MM.1S (cell line): ENCODE measurements at regions not wholly inside any gene's neighbourhood (a gene's known extent, or its start where the extent isn't known, plus 50 kb on each side); places are given as distances from the start of the nearest gene placed in this dataset.

Experiments used
- DNase-seq: peaks from one replicate; pipeline ENCODE4 v3.0.0-alpha.2; 2015
- H2AFZ ChIP-seq: fragments of 300-600 bp; sonication (generic); 2 replicates; pipeline ENCODE4 v1.6.0; 2016; ENCODE audit warnings: antibody characterized with exemption, low read length
- H3F3A ChIP-seq: fragments of 300-600 bp; sonication (generic); 2 replicates; pipeline ENCODE4 v1.6.1; 2016; ENCODE audit warnings: mild to moderate bottlenecking, antibody characterized with exemption, low read length, moderate library complexity, mixed read lengths; ENCODE audit not compliant: insufficient read depth
- H3K27ac ChIP-seq: fragments of 300-600 bp; sonication (generic); 2 replicates; pipeline ENCODE4 v1.5.1; 2016; ENCODE audit warnings: mild to moderate bottlenecking, low read length
- H3K27me3 ChIP-seq: fragments of 300-600 bp; sonication (generic); replicated peaks from 2 replicates; pipeline ENCODE4 v1.6.0; 2016; ENCODE audit warnings: low read length; ENCODE audit not compliant: insufficient read depth
- H3K36me3 ChIP-seq: fragments of 300-600 bp; sonication (generic); replicated peaks from 2 replicates; pipeline ENCODE4 v1.6.1; 2016; ENCODE audit warnings: mild to moderate bottlenecking, low read length, mixed read lengths; ENCODE audit not compliant: insufficient read depth
- H3K4me1 ChIP-seq: fragments of 300-600 bp; sonication (generic); 2 replicates; pipeline ENCODE4 v1.6.1; 2016; ENCODE audit warnings: low read length, mixed read lengths
- H3K4me2 ChIP-seq: fragments of 300-600 bp; sonication (generic); 2 replicates; pipeline ENCODE4 v1.6.0; 2016; ENCODE audit warnings: low read depth, low read length
- H3K4me3 ChIP-seq: fragments of 300-600 bp; sonication (generic); 2 replicates; pipeline ENCODE4 v1.5.1; 2016; ENCODE audit warnings: low read length, mixed read lengths
- H3K79me2 ChIP-seq: fragments of 300-600 bp; sonication (generic); 2 replicates; pipeline ENCODE4 v1.6.1; 2016; ENCODE audit warnings: mixed run types, low read length, mixed read lengths
- H3K9ac ChIP-seq: fragments of 300-600 bp; sonication (generic); 2 replicates; pipeline ENCODE4 v1.6.1; 2016; ENCODE audit warnings: low read length, mixed read lengths
- H3K9me2 ChIP-seq: fragments of 300-600 bp; sonication (generic); replicated peaks from 2 replicates; pipeline ENCODE4 v1.6.1; 2016; ENCODE audit warnings: mild to moderate bottlenecking, low read length, mixed read lengths; ENCODE audit not compliant: insufficient read depth
- H3K9me3 ChIP-seq: fragments of 300-600 bp; sonication (generic); replicated peaks from 2 replicates; pipeline ENCODE4 v1.6.1; 2016; ENCODE audit warnings: mild to moderate bottlenecking, low read length, mixed read lengths; ENCODE audit not compliant: insufficient read depth
- H4K20me1 ChIP-seq: fragments of 300-600 bp; sonication (generic); 2 replicates; pipeline ENCODE4 v1.6.1; 2016; ENCODE audit warnings: mild to moderate bottlenecking, low read length, moderate library complexity, mixed read lengths; ENCODE audit not compliant: insufficient read depth
- EZH2 ChIP-seq: fragments of 300-600 bp; sonication (generic); optimal IDR thresholded peaks from 2 replicates; pipeline ENCODE3; 2017; ENCODE audit warnings: low read depth, mild to moderate bottlenecking, antibody characterized with exemption, low read length, mixed read lengths
- EZH2phosphoT487 ChIP-seq: fragments of 300-600 bp; sonication (generic); IDR thresholded peaks from 2 replicates; pipeline ENCODE4 v1.6.1; 2018; ENCODE audit warnings: antibody characterized with exemption, low read length
- TF ChIP-seq, protein P1 (sequence below): fragments of 300-600 bp; sonication (generic); IDR thresholded peaks from 2 replicates; pipeline ENCODE4 v1.5.1; 2016; ENCODE audit warnings: antibody characterized with exemption, low read length, mixed read lengths

DNA sequence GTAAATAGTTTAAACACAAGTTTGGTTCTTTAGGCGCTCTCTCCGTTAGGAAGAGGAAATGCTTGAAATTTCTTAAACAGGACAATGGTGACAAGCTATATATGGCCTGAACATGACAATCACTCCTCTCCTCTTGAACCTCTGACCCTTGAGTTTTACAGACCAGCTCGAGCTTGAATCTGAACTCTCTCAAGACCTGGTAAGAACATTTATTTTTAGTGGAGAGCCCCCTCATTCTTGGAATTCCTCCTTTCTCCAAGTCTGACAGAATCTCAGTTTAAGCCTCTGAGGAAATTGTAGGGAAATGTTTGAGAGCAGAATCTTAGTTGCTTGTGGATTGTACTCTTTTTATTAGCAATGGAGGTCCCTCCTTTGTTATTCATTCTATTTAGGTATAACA lies 1293.6 kb upstream of the ZEB2 start:
- no peak for TF ChIP-seq EZH2
- TF ChIP-seq EZH2phosphoT487: no peak
- TF ChIP-seq, protein P1, sequence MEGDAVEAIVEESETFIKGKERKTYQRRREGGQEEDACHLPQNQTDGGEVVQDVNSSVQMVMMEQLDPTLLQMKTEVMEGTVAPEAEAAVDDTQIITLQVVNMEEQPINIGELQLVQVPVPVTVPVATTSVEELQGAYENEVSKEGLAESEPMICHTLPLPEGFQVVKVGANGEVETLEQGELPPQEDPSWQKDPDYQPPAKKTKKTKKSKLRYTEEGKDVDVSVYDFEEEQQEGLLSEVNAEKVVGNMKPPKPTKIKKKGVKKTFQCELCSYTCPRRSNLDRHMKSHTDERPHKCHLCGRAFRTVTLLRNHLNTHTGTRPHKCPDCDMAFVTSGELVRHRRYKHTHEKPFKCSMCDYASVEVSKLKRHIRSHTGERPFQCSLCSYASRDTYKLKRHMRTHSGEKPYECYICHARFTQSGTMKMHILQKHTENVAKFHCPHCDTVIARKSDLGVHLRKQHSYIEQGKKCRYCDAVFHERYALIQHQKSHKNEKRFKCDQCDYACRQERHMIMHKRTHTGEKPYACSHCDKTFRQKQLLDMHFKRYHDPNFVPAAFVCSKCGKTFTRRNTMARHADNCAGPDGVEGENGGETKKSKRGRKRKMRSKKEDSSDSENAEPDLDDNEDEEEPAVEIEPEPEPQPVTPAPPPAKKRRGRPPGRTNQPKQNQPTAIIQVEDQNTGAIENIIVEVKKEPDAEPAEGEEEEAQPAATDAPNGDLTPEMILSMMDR: no peak
- no peak overlapping the region for H2AFZ ChIP-seq
- DNase-seq: no peak
- no peaks in the 10 kb centered on the region for H3K27me3 ChIP-seq
- no peaks in the 10 kb centered on the region for H3K36me3 ChIP-seq
- H3K4me1 ChIP-seq: no peaks in the 10 kb centered on the region
- no peaks in the 10 kb centered on the region for H3K79me2 ChIP-seq
- H3K27ac ChIP-seq: no peak overlapping the region
- no peaks in the 10 kb centered on the region for H4K20me1 ChIP-seq
- no peak overlapping the region for H3K4me2 ChIP-seq
- H3K9me3 ChIP-seq: no peaks in the 10 kb centered on the region
- H3F3A ChIP-seq: no peaks in the 10 kb centered on the region
- H3K9me2 ChIP-seq: no peaks in the 10 kb centered on the region
- no peak overlapping the region for H3K4me3 ChIP-seq
- H3K9ac ChIP-seq: no peak overlapping the region

DNA sequence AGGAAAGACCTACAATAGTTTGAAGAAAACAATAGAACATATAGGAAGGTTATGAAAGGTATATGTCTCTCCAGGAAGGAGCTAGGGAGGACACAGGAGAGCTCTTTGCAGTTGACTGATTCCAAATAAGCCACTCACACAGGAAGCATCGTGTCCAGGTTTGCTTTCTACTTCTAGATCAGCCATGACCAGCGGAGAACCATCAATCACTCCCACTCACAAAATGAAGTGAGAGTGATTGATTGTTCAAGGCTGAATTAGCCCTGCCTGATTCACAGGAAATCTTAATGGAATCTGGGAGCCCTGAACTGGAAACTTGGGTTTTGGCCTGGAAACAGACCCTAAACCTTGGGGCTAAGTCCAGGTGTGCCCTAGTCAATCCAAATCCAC lies 1292.2 kb upstream of the ZEB2 start:
- no peak overlapping the region for H2AFZ ChIP-seq
- no peak for DNase-seq

DNA sequence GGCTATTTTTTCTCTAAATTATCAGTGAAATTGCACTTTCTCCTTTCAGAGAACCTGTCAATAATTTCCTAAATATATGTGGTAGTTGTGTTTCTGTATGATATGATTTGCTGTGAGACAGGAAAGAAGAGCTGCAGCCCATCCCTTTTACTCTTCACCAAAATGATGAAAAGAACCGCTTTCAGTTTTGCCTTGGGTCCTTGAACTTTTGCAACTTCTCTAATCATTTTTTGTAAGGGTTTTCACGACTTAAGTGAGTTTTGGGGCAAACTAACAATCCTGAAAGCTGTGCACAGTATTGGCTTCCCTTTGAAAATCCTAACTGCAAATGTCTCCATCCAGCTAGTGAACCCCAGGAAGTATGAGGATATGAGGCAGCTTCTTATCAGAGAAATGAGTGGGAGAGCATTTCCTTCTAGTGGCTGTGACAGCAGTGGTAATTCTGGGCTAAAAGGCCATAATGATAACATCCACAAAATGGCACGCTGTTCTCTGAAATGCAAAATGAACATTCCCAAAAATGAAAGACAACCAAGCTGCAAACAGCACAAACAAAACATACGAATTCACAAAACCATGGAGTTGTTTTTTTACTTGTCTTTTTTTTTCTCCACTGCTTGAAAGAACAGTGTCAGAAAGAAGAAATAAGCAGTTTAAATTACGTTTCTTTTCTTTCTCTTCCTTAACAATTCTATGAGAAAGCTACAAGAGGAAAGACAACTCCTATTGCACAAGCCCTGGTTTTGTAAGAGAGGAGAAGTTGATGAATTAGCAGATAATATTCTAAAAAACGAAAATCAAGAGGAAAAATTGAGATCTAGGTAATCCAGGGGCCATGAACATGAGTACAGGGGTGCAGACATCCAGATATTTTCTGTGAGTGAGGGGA lies 1291.6 kb upstream of the ZEB2 start:
- Histone ChIP-seq H3K4me1 (no peaks in the 10 kb centered on the region), H3K27ac (no peak overlapping the region), H3K9me2 (no peaks in the 10 kb centered on the region), H3F3A (no peaks in the 10 kb centered on the region), H2AFZ (no peak overlapping the region), H3K9ac (no peak overlapping the region), H3K9me3 (no peaks in the 10 kb centered on the region), H3K4me3 (no peak overlapping the region), H3K4me2 (no peak overlapping the region), H4K20me1 (no peaks in the 10 kb centered on the region), H3K27me3 (no peaks in the 10 kb centered on the region), H3K79me2 (no peaks in the 10 kb centered on the region), H3K36me3 (no peaks in the 10 kb centered on the region)
- DNase-seq: no peak
- no peak for TF ChIP-seq EZH2
- TF ChIP-seq, protein P1: no peak
- no peak for TF ChIP-seq EZH2phosphoT487

More for the DNA sequence above, 1292.2 kb upstream of the ZEB2 start:
- Histone ChIP-seq H3K79me2 (no peaks in the 10 kb centered on the region), H4K20me1 (no peaks in the 10 kb centered on the region), H3K4me2 (no peak overlapping the region), H3K9me3 (no peaks in the 10 kb centered on the region), H3F3A (no peaks in the 10 kb centered on the region), H3K9me2 (no peaks in the 10 kb centered on the region), H3K27ac (no peak overlapping the region), H3K9ac (no peak overlapping the region), H3K27me3 (no peaks in the 10 kb centered on the region), H3K4me3 (no peak overlapping the region), H3K4me1 (no peaks in the 10 kb centered on the region), H3K36me3 (no peaks in the 10 kb centered on the region)
- TF ChIP-seq, protein P1: no peak
- TF ChIP-seq EZH2phosphoT487 (no peak), EZH2 (no peak)
